HG02610 (cell line): ENCODE measurements at regions not wholly inside any gene's neighbourhood (a gene's known extent, or its start where the extent isn't known, plus 50 kb on each side); places are given as distances from the start of the nearest gene placed in this dataset.

ENCODE experiments used
- ATAC-seq: cut with Tn5 transposase; IDR thresholded peaks from one replicate; pipeline ENCODE4 v1.9.1; 2021; ENCODE audit warnings: mild to moderate bottlenecking, moderate library complexity; ENCODE audit not compliant: unreplicated experiment

- ATAC-seq = no peak
These were observed 118.5 kb upstream of the ADAMTS5 start for GRCh38 chr21:27085387-27085786.

- ATAC-seq = no peak
These were observed 116.3 kb upstream of the ADAMTS5 start for GRCh38 chr21:27083144-27083543.

GRCh38 chr21:27082431-27083010, 115.6 kb upstream of the ADAMTS5 start:
- no peak for ATAC-seq

- no peak for ATAC-seq
These were observed 112.8 kb upstream of the ADAMTS5 start for GRCh38 chr21:27079636-27080240.

- no peak for ATAC-seq
These were observed 112.0 kb upstream of the ADAMTS5 start for GRCh38 chr21:27078915-27079314.

GRCh38 chr21:27077501-27077900, 110.6 kb upstream of the ADAMTS5 start:
- no peak for ATAC-seq

- ATAC-seq = no peak
These were observed 109.1 kb upstream of the ADAMTS5 start for GRCh38 chr21:27076025-27076424.

GRCh38 chr21:27070861-27071670, 104.2 kb upstream of the ADAMTS5 start:
- no peak for ATAC-seq

- ATAC-seq = no peak
These were observed 101.9 kb upstream of the ADAMTS5 start for GRCh38 chr21:27068811-27069210.

- ATAC-seq = no peak
These were observed 100.3 kb upstream of the ADAMTS5 start for GRCh38 chr21:27067226-27067625.

GRCh38 chr21:27062443-27062842, 95.6 kb upstream of the ADAMTS5 start:
- no peak for ATAC-seq

- no peak for ATAC-seq
These were observed 94.9 kb upstream of the ADAMTS5 start for GRCh38 chr21:27061770-27062169.

GRCh38 chr21:27060190-27060589, 93.3 kb upstream of the ADAMTS5 start:
- ATAC-seq = no peak

GRCh38 chr21:27058673-27059605, 92.1 kb upstream of the ADAMTS5 start:
- no peak for ATAC-seq

GRCh38 chr21:27057997-27058396, 91.1 kb upstream of the ADAMTS5 start:
- ATAC-seq = no peak

GRCh38 chr21:27047658-27048314, 80.9 kb upstream of the ADAMTS5 start:
- no peak for ATAC-seq

- ATAC-seq = no peak
These were observed 80.4 kb upstream of the ADAMTS5 start for GRCh38 chr21:27047283-27047657.

GRCh38 chr21:27045281-27045985, 78.5 kb upstream of the ADAMTS5 start:
- no peak for ATAC-seq

- ATAC-seq = no peak
These were observed 76.5 kb upstream of the ADAMTS5 start for GRCh38 chr21:27043377-27043776.
